Psoas muscle (tissue), 7 donors: ENCODE measurements at regions not wholly inside any gene's neighbourhood (a gene's known extent, or its start where the extent isn't known, plus 50 kb on each side); places are given as distances from the start of the nearest gene placed in this dataset.

Experiments
- ATAC-seq, 4 donors: fragments of 200-7000 bp; cut with Tn5 transposase; one replicate each; pipeline ENCODE4 v1.9.1; 2020; ENCODE audit warnings: moderate library complexity in 3 of 4, mild to moderate bottlenecking in 2 of 4
- DNase-seq, 2 donors: peaks; one replicate each; pipeline ENCODE4 v3.0.0-alpha.2; 2020
- H3K27ac ChIP-seq: fragments of 200-600 bp; one replicate; pipeline ENCODE4 v1.8.0; 2022
- H3K27me3 ChIP-seq, 3 donors: fragments of 200-600 bp in 1 of 3; one replicate each; pipeline versions ENCODE4 v1.6.1 to v1.8.0; 2013 to 2022; ENCODE audit warnings: low read length in 2 of 3, mild to moderate bottlenecking in 2 of 3, moderate library complexity in 1 of 3; ENCODE audit not compliant: insufficient read depth in 3 of 3
- H3K36me3 ChIP-seq, 2 donors: fragments of 200-600 bp in 1 of 2; one replicate each; pipeline versions ENCODE4 v1.6.1 to v1.8.0; 2013 to 2022; ENCODE audit warnings: low read depth in 1 of 2, mild to moderate bottlenecking in 1 of 2, moderate library complexity in 1 of 2; ENCODE audit not compliant: insufficient read depth in 1 of 2
- H3K4me1 ChIP-seq: fragments of 200-600 bp; one replicate; pipeline ENCODE4 v1.8.0; 2022
- H3K4me3 ChIP-seq: fragments of 200-600 bp; one replicate; pipeline ENCODE4 v1.8.0; 2022; ENCODE audit warnings: mild to moderate bottlenecking
- H3K9me3 ChIP-seq: fragments of 200-600 bp; one replicate; pipeline ENCODE4 v1.8.0; 2022
- CTCF ChIP-seq: fragments of 200-600 bp; IDR thresholded peaks from one replicate; pipeline ENCODE4 v1.8.0; 2022; ENCODE audit warnings: antibody characterized with exemption
- WGBS, 3 donors: extraction: QIAGEN DNeasy Blood & Tissue Kit; methylation state at CpG; one replicate each; pipeline versions ENCODE4 v1.1.6 to v1.1.7; 2013; 5-methylcytosine and 5-hydroxymethylcytosine counted together
- intact Hi-C, 2 donors: fragments of 100-400 bp; cut with DNase I; formaldehyde crosslinking; loops; one replicate each; pipeline versions ENCODE4 v1.11.0 to v1.14.2; 2022
- donor health status: healthy with polysubstance abuse.
- donor health status: DM: no; HTN: no; CAD: no; lungs with moderate emphysema.
- donor health status: Bipolar disorder and iron deficiency.
- donor health status: healthy.
- donor health status: DM: yes; HTN: yes; CAD: no.
- donor health status: DM: no; HTN: no; CAD: no.
- donor health status: DM: yes; HTN: yes; CAD: no.

- no peak overlapping the region for H3K4me3 ChIP-seq
- DNase-seq (no peak), ATAC-seq (no peak)
- H3K27ac ChIP-seq = no peak overlapping the region
- intact Hi-C loops = no loop called here
- no peaks in the 10 kb centered on the region for H3K36me3 ChIP-seq
- H3K4me1 ChIP-seq = no peaks in the 10 kb centered on the region
- H3K27me3 ChIP-seq = peaks cover 0 to 2% (median 0%) of the 10 kb centered on the region in 3 donors
- no peak for TF ChIP-seq CTCF
- WGBS, 3 donors = 81 to 88% (median 84%) methylated on average over 3 of the region's 3 CpGs
- no peaks in the 10 kb centered on the region for H3K9me3 ChIP-seq
Observed at GRCh38 chr3:153688301-153689120, 432.7 kb upstream of the ARHGEF26 start.

GRCh38 chr3:153693207-153693606 is 428.0 kb upstream of the ARHGEF26 start:
- intact Hi-C loops = no loop called here
- no peak for DNase-seq
- TF ChIP-seq CTCF = no peak
- ATAC-seq = no peak
- Histone ChIP-seq H3K4me3 (no peak overlapping the region), H3K36me3 (no peaks in the 10 kb centered on the region), H3K9me3 (no peaks in the 10 kb centered on the region), H3K27me3 (no peaks in the 10 kb centered on the region), H3K27ac (no peak overlapping the region), H3K4me1 (no peaks in the 10 kb centered on the region)
- WGBS, 3 donors = 79 to 84% (median 82%) methylated on average over 3 of the region's 3 CpGs

GRCh38 chr3:153702106-153702505 is 419.1 kb upstream of the ARHGEF26 start:
- Histone ChIP-seq H3K4me1 (no peaks in the 10 kb centered on the region), H3K27ac (no peak overlapping the region), H3K4me3 (no peak overlapping the region), H3K36me3 (no peaks in the 10 kb centered on the region), H3K9me3 (no peaks in the 10 kb centered on the region), H3K27me3 (no peaks in the 10 kb centered on the region)
- no peak for TF ChIP-seq CTCF
- no peak for DNase-seq
- no peak for ATAC-seq
- intact Hi-C loops = loop anchor here in 1 of 2 donors (5.0 kb wide), 1 partner anchor 640 kb away; no protein-coding TSS in a partner anchor

GRCh38 chr3:153704115-153704514 is 417.1 kb upstream of the ARHGEF26 start:
- ATAC-seq (no peak), DNase-seq (no peak)
- Histone ChIP-seq H3K36me3 (no peaks in the 10 kb centered on the region), H3K27me3 (no peaks in the 10 kb centered on the region), H3K27ac (no peak overlapping the region), H3K4me3 (no peak overlapping the region), H3K9me3 (no peaks in the 10 kb centered on the region), H3K4me1 (no peaks in the 10 kb centered on the region)
- 42 to 83% (median 82%) methylated on average over 1 of the region's 1 CpG for WGBS, 3 donors
- no peak for TF ChIP-seq CTCF
- intact Hi-C loops = loop anchor here in 1 of 2 donors (5.0 kb wide), 1 partner anchor 642 kb away; no protein-coding TSS in a partner anchor

GRCh38 chr3:153706706-153707105 is 414.5 kb upstream of the ARHGEF26 start:
- Histone ChIP-seq H3K9me3 (peaks cover 5% of the 10 kb centered on the region), H3K4me3 (no peak overlapping the region), H3K4me1 (no peaks in the 10 kb centered on the region), H3K27ac (no peak overlapping the region), H3K36me3 (no peaks in the 10 kb centered on the region), H3K27me3 (no peaks in the 10 kb centered on the region)
- TF ChIP-seq CTCF = no peak
- intact Hi-C loops = no loop called here
- no peak for ATAC-seq
- 13 to 26% (median 17%) methylated on average over 1 of the region's 1 CpG for WGBS, 3 donors
- no peak for DNase-seq
